Fibroblast of lung (primary cell): ENCODE measurements at regions not wholly inside any gene's neighbourhood (a gene's known extent, or its start where the extent isn't known, plus 50 kb on each side); places are given as distances from the start of the nearest gene placed in this dataset.
A peak's percentile ranks its signal among the peaks of the same experiment; 100 is the strongest.

Experiments used
- DNase-seq, 2 donors: peaks; one replicate each; pipeline versions ENCODE4 v3.0.0 to v3.0.0-alpha.2; 2010; ENCODE audit warnings: low read depth in 2 of 2
- H2AFZ ChIP-seq: 2 replicates; pipeline ENCODE4 v1.5.1; 2012; ENCODE audit warnings: low read length, control low read depth, inconsistent platforms
- H3K27ac ChIP-seq: 2 replicates; pipeline ENCODE4 v1.5.1; 2011; ENCODE audit warnings: low read length, control low read depth; ENCODE audit not compliant: insufficient read depth
- H3K27me3 ChIP-seq: 2 replicates; pipeline ENCODE4 v1.5.1; 2011; ENCODE audit warnings: mild to moderate bottlenecking, low read length; ENCODE audit not compliant: control insufficient read depth, insufficient read depth
- H3K36me3 ChIP-seq: 2 replicates; pipeline ENCODE4 v1.5.1; 2011; ENCODE audit warnings: low read length; ENCODE audit not compliant: control insufficient read depth, insufficient read depth
- H3K4me1 ChIP-seq: 2 replicates; pipeline ENCODE4 v1.5.1; 2011; ENCODE audit warnings: low read length; ENCODE audit not compliant: control insufficient read depth, insufficient read depth; ENCODE audit errors: extremely low read depth
- H3K4me2 ChIP-seq: 2 replicates; pipeline ENCODE4 v1.5.1; 2011; ENCODE audit warnings: low read length, control low read depth; ENCODE audit not compliant: insufficient read depth; ENCODE audit errors: extremely low read depth
- H3K4me3 ChIP-seq, 4 experiments: fragments of 200-600 bp in 1 of 4; sonication (generic) in 1 of 4; replicated peaks in 1 of 4; 2 replicates each; pipeline ENCODE4 v1.5.1; 2011 to 2016; ENCODE audit warnings: low read length in 4 of 4, low read depth in 3 of 4, mild to moderate bottlenecking in 3 of 4, control low read depth in 2 of 4, inconsistent platforms in 1 of 4, mixed read lengths in 1 of 4; ENCODE audit not compliant: insufficient read depth in 1 of 4; ENCODE audit errors: control extremely low read depth in 1 of 4
- H3K79me2 ChIP-seq: 2 replicates; pipeline ENCODE4 v1.5.1; 2012; ENCODE audit warnings: mild to moderate bottlenecking, low read length, inconsistent platforms; ENCODE audit not compliant: control insufficient read depth, insufficient read depth
- H3K9ac ChIP-seq: 2 replicates; pipeline ENCODE4 v1.5.1; 2011; ENCODE audit warnings: mild to moderate bottlenecking, low read length, control low read depth; ENCODE audit not compliant: insufficient read depth
- H3K9me3 ChIP-seq: 2 replicates; pipeline ENCODE4 v1.5.1; 2012; ENCODE audit warnings: low read depth, low read length; ENCODE audit not compliant: control insufficient read depth, insufficient read depth
- H4K20me1 ChIP-seq: 2 replicates; pipeline ENCODE4 v1.5.1; 2011; ENCODE audit warnings: low read length; ENCODE audit not compliant: control insufficient read depth, insufficient read depth; ENCODE audit errors: extremely low read depth
- CTCF ChIP-seq, 2 donors: IDR thresholded peaks in 1 of 2; conservative IDR thresholded peaks in 1 of 2; 1 replicate in 1 of 2; 2 replicates in 1 of 2; pipeline ENCODE4 v1.5.1; 2011 to 2012; ENCODE audit warnings: low read length in 2 of 2, control low read depth in 1 of 2, inconsistent platforms in 1 of 2, low read depth in 1 of 2, mild to moderate bottlenecking in 1 of 2
- EZH2 ChIP-seq: IDR thresholded peaks from 2 replicates; pipeline ENCODE4 v1.5.1; 2012; ENCODE audit warnings: low read length, control low read depth, mild to moderate bottlenecking; ENCODE audit errors: missing control alignments

DNA sequence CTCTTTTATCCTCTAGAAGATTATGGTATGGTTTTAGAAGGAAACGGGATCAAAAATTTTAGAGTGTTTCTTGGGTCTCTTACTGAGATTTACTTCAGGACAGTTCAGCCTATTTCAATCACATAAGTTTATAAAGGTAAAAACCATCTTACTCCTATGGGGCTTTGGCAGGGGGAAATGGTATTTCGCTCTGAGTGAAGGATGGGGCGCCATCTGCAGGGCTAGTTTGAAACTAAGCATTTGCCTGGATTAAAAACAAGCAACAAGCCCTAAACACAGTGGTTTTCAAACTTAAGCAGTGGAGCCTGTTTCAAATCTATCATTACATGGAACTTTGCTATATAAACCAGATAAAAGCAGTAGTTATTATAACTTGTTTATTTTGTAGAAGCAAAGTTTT is 361.5 kb upstream of the FMR1 start:
- DNase-seq: no peak
- H3K36me3 ChIP-seq: no peaks in the 10 kb centered on the region
- H3K4me2 ChIP-seq: no peak overlapping the region
- no peaks in the 10 kb centered on the region for H3K4me1 ChIP-seq
- H3K9ac ChIP-seq: no peak overlapping the region
- H3K27me3 ChIP-seq: no peaks in the 10 kb centered on the region
- TF ChIP-seq CTCF (conservative IDR thresholded peaks at IDR 0.05 in 1 of 2, IDR thresholded peaks at IDR 0.05 in 1 of 2; ENCODE audit: low read depth in 1 of 2, low read length in 2 of 2): no peak
- no peak for TF ChIP-seq EZH2
- no peak overlapping the region for H3K27ac ChIP-seq
- no peaks in the 10 kb centered on the region for H3K9me3 ChIP-seq
- H2AFZ ChIP-seq: no peak overlapping the region
- no peaks in the 10 kb centered on the region for H4K20me1 ChIP-seq
- no peak overlapping the region for H3K4me3 ChIP-seq
- H3K79me2 ChIP-seq: no peaks in the 10 kb centered on the region

DNA sequence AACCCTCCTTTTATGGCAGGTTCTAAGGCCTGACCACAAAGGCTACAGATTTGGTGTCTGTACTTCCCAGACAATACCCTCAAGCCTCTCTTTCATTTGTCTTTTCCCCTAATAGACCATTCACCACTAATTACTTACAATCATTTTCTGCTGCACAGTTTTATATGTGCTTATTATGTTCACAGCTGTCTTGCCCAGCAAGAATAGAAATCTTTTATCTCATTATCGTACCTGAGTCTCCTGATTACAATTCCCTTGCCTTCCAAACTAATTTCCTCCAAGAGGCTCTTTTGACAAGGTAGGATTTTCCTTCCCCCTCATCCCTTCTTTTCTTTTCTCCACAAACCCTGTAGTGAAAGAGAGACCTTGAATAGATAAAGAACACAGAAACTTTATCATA is 352.5 kb upstream of the FMR1 start:
- H3K9ac ChIP-seq: no peak overlapping the region
- no peak overlapping the region for H2AFZ ChIP-seq
- no peaks in the 10 kb centered on the region for H3K36me3 ChIP-seq
- DNase-seq: no peak
- TF ChIP-seq EZH2 (no peak), CTCF (conservative IDR thresholded peaks at IDR 0.05 in 1 of 2, IDR thresholded peaks at IDR 0.05 in 1 of 2; ENCODE audit: low read depth in 1 of 2, low read length in 2 of 2) (no peak)
- no peaks in the 10 kb centered on the region for H3K9me3 ChIP-seq
- no peak overlapping the region for H3K4me2 ChIP-seq
- no peaks in the 10 kb centered on the region for H3K4me1 ChIP-seq
- no peaks in the 10 kb centered on the region for H3K27me3 ChIP-seq
- no peak overlapping the region for H3K4me3 ChIP-seq
- no peaks in the 10 kb centered on the region for H3K79me2 ChIP-seq
- no peak overlapping the region for H3K27ac ChIP-seq
- no peaks in the 10 kb centered on the region for H4K20me1 ChIP-seq

- no peak overlapping the region for H3K4me3 ChIP-seq
- H3K4me2 ChIP-seq: no peak overlapping the region
- no peak overlapping the region for H2AFZ ChIP-seq
- no peaks in the 10 kb centered on the region for H3K36me3 ChIP-seq
- DNase-seq: peak; percentile 0 to 15
- H3K9ac ChIP-seq: no peak overlapping the region
- no peaks in the 10 kb centered on the region for H3K9me3 ChIP-seq
- no peaks in the 10 kb centered on the region for H3K27me3 ChIP-seq
- H3K27ac ChIP-seq: no peak overlapping the region
- TF ChIP-seq CTCF (conservative IDR thresholded peaks at IDR 0.05 in 1 of 2, IDR thresholded peaks at IDR 0.05 in 1 of 2; ENCODE audit: low read depth in 1 of 2, low read length in 2 of 2) (no peak), EZH2 (no peak)
- H3K4me1 ChIP-seq: no peaks in the 10 kb centered on the region
- no peaks in the 10 kb centered on the region for H3K79me2 ChIP-seq
- H4K20me1 ChIP-seq: no peaks in the 10 kb centered on the region
Measured at GRCh38 chrX:147565237-147565636, 346.5 kb upstream of the FMR1 start.
